Mammary epithelial cell (primary cell): ENCODE measurements at regions not wholly inside any gene's neighbourhood (a gene's known extent, or its start where the extent isn't known, plus 50 kb on each side); places are given as distances from the start of the nearest gene placed in this dataset.

ENCODE experiments used
- CTCF ChIP-seq, 2 donors: IDR thresholded peaks in 1 of 2; conservative IDR thresholded peaks in 1 of 2; 2 replicates each; pipeline ENCODE4 v1.5.1; 2011 to 2012; ENCODE audit warnings: inconsistent platforms in 2 of 2, low read length in 2 of 2, mild to moderate bottlenecking in 2 of 2, control low read depth in 1 of 2, low read depth in 1 of 2; ENCODE audit not compliant: insufficient read depth in 1 of 2; ENCODE audit errors: extremely low read depth in 1 of 2
- EZH2 ChIP-seq: IDR thresholded peaks from 2 replicates; pipeline ENCODE4 v1.6.1; 2012; ENCODE audit warnings: low read length, inconsistent platforms, borderline replicate concordance

- TF ChIP-seq CTCF (conservative IDR thresholded peaks at IDR 0.05 in 1 of 2, IDR thresholded peaks at IDR 0.05 in 1 of 2; ENCODE audit: extremely low read depth in 1 of 2, insufficient read depth in 1 of 2, low read depth in 1 of 2, low read length in 2 of 2): no peak
- no peak for TF ChIP-seq EZH2
Observed at GRCh38 chrX:139388254-139388653, 142.3 kb upstream of the F9 start.
